Activated CD8-positive, alpha-beta T cell treated with anti-CD3 and anti-CD28 coated beads, Interleukin-2, amount 10 ng/mL, durations not matched to agents 7 days and 5 days (primary cell): ENCODE measurements at regions not wholly inside any gene's neighbourhood (a gene's known extent, or its start where the extent isn't known, plus 50 kb on each side); places are given as distances from the start of the nearest gene placed in this dataset.
A peak's percentile ranks its signal among the peaks of the same experiment; 100 is the strongest.

Source experiments
- ATAC-seq: fragments of 150-1000 bp; cut with Tn5 transposase; one replicate; pipeline ENCODE4 v1.10.0; 2021; ENCODE audit warnings: moderate library complexity
- CTCF ChIA-PET: fragments of 350-600 bp; sonication (Branson Sonifier 250); formaldehyde crosslinking; loops from one replicate; lab custom pipeline; 2021; ENCODE audit warnings: antibody characterized with exemption; lab: Charles Lee
- POLR2A ChIA-PET: fragments of 350-600 bp; sonication (Branson Sonifier 250); formaldehyde crosslinking; loops from one replicate; lab custom pipeline; 2021; ENCODE audit warnings: antibody characterized with exemption; lab: Charles Lee
- DNase-seq: peaks from one replicate; pipeline ENCODE4 v3.0.0-alpha.2; 2020
- H3K27ac Mint-ChIP-seq: one replicate; pipeline ENCODE4 v1.8.0; 2021; ENCODE audit warnings: mild to moderate bottlenecking, mixed read lengths
- H3K27me3 Mint-ChIP-seq: one replicate; pipeline ENCODE4 v1.8.0; 2021; ENCODE audit warnings: low read depth, mixed read lengths
- H3K36me3 Mint-ChIP-seq: one replicate; pipeline ENCODE4 v1.8.0; 2021; ENCODE audit warnings: low read depth, mixed read lengths
- H3K4me1 Mint-ChIP-seq: one replicate; pipeline ENCODE4 v1.8.0; 2021; ENCODE audit warnings: low read depth, mixed read lengths
- H3K4me3 Mint-ChIP-seq: one replicate; pipeline ENCODE4 v1.8.0; 2021; ENCODE audit warnings: mild to moderate bottlenecking, mixed read lengths
- H3K9me3 Mint-ChIP-seq: one replicate; pipeline ENCODE4 v1.8.0; 2022; ENCODE audit warnings: mixed read lengths; ENCODE audit not compliant: insufficient read depth

DNA sequence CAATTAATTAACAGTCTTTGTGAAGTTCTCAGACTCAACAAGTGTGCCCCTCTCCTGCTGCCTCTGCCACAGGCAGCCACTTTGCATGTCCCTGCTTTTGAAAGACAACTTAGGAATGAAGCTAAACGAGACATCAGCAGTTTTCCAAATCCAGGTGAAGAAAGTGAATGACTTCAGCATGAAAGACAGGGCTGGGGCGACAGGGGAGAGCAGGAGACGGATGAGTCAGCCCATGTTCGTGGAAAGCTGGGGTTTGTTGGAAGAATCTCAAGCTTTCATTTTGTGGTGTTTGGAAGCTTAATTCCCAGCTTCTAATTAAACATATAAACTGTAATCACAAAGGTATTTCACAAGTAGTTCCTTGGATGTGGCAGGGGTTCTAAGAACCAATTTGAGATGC lies 207.8 kb upstream of the MAP3K1 start:
- DNase-seq (no peak), ATAC-seq (no peak)
- ChIA-PET POLR2A (interaction anchor here (0.6 kb wide), 1 partner anchor 572 kb away, joined by 3 read pairs; no protein-coding TSS in a partner anchor), CTCF (interaction anchor here (1.2 kb wide), 1 partner anchor 231 kb away, joined by 3 read pairs; no protein-coding TSS in a partner anchor)
- Mint-ChIP-seq H3K9me3 (peaks cover 13% of the 10 kb centered on the region), H3K4me3 (no peak overlapping the region), H3K27me3 (no peaks in the 10 kb centered on the region), H3K36me3 (peaks cover 30% of the 10 kb centered on the region), H3K27ac (peak overlapping the region; percentile 17), H3K4me1 (peaks cover 65% of the 10 kb centered on the region)

DNA sequence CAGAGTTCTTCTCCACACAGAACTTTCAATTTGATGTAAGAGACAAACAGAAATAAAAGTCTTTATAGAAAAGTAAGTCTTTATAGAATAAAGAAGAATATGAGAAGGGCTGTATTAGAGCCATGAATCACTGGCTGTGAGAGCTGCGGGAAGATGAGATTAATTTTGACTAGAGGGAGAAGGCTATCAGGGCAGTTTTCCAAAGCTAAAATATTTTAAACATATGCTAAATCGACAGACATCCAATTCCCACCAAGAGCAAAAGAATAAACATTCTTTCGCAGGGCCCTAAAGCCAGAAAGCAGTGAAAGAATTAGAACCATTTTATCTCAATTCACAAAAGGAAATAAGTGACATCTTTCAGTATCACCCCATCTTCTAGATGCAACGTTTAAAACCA lies 208.3 kb upstream of the MAP3K1 start:
- ATAC-seq, result no peak
- CTCF ChIA-PET, result interaction anchor here (1.2 kb wide), 1 partner anchor 231 kb away, joined by 3 read pairs; no protein-coding TSS in a partner anchor
- peaks cover 65% of the 10 kb centered on the region for H3K4me1 Mint-ChIP-seq

DNA sequence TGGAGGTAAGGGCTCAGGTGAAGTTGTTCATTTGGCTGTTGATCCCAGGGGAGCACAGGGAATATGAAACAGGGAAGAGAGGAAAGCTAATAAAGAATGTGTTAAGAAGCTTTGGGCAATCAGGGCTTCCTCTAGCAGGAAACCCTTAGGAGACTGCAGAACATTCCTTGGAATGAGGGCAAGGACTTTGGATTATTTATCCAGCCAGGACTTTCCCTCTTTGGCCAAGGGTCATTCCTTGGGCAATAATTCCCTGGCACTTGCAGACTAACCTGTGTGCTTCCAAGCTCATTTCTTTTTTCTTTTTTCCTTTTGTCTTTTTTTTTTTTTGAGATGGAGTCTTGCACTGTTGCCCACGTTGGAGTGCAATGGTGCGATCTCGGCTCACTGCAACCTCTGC lies 209.2 kb upstream of the MAP3K1 start:
- DNase-seq (no peak), ATAC-seq (no peak)
- POLR2A ChIA-PET, result no interaction called here
- Mint-ChIP-seq H3K27me3 (no peaks in the 10 kb centered on the region), H3K4me3 (no peak overlapping the region), H3K36me3 (peaks cover 18% of the 10 kb centered on the region), H3K9me3 (peaks cover 4% of the 10 kb centered on the region), H3K4me1 (peaks cover 65% of the 10 kb centered on the region), H3K27ac (no peak overlapping the region)
- CTCF ChIA-PET, result no interaction called here

More for the DNA sequence above, 208.3 kb upstream of the MAP3K1 start:
- Mint-ChIP-seq H3K27ac (no peak overlapping the region), H3K27me3 (no peaks in the 10 kb centered on the region), H3K36me3 (peaks cover 25% of the 10 kb centered on the region), H3K4me3 (no peak overlapping the region), H3K9me3 (peaks cover 13% of the 10 kb centered on the region)
- no peak for DNase-seq
- POLR2A ChIA-PET, result interaction anchor here (0.6 kb wide), 1 partner anchor 572 kb away, joined by 3 read pairs; no protein-coding TSS in a partner anchor

DNA sequence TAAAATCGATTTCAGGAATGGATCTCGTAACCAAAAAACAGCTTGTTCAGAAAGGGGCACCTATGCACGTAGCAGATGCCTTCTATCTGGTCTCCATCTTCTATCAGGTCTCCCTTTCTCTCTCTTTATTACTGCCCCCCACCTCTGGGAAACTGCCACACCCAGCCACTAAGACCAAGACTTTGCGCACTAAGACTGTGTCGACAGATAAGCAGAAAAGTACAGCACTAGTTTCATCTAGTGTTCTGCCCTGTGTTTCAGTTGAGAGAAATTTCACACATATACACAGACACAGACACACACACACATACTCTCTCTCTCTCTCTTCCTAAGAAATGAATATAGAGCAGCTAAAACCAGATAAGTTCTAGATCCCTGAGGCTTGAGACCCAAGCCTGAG lies 210.1 kb upstream of the MAP3K1 start:
- peaks cover 9% of the 10 kb centered on the region for H3K36me3 Mint-ChIP-seq
- H3K4me1 Mint-ChIP-seq, result peaks cover 56% of the 10 kb centered on the region
- ChIA-PET CTCF (interaction anchor here (1.2 kb wide), 1 partner anchor 334 kb away, joined by 3 read pairs; no protein-coding TSS in a partner anchor), POLR2A (interaction anchor here (1.0 kb wide), 1 partner anchor 16 kb away, joined by 3 read pairs; no protein-coding TSS in a partner anchor)
- no peak overlapping the region for H3K27ac Mint-ChIP-seq
- no peaks in the 10 kb centered on the region for H3K27me3 Mint-ChIP-seq
- H3K4me3 Mint-ChIP-seq, result no peak overlapping the region
- no peaks in the 10 kb centered on the region for H3K9me3 Mint-ChIP-seq
- no peak for DNase-seq
- ATAC-seq, result no peak

DNA sequence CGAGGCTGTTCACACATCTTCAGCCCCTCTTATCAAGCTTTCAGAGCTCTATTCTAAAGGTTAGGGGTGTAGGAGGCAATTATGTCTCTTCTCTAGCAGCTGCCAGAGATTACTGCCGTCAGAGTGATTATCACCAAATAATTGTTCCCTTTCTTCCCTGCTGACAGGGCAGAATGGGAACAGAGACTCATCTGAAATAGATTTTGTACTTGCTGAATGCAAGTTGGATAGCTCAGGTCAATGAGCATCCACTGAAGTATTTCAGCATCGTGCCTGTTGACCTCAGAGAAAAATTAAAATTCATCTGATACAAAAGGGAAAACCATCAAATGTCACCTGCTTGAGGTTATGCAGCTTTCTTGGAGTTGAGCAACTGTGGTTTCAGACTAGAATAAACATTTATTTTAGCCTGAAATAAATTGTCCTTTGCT lies 213.7 kb upstream of the MAP3K1 start:
- CTCF ChIA-PET, result no interaction called here
- no peak for DNase-seq
- no peak for ATAC-seq
- Mint-ChIP-seq H3K4me3 (no peak overlapping the region), H3K4me1 (peaks cover 31% of the 10 kb centered on the region), H3K27me3 (peaks cover 3% of the 10 kb centered on the region), H3K9me3 (no peaks in the 10 kb centered on the region), H3K27ac (no peak overlapping the region), H3K36me3 (peaks cover 4% of the 10 kb centered on the region)
- POLR2A ChIA-PET, result interaction anchor here (1.1 kb wide), 1 partner anchor 11 kb away, joined by 3 read pairs; no protein-coding TSS in a partner anchor

DNA sequence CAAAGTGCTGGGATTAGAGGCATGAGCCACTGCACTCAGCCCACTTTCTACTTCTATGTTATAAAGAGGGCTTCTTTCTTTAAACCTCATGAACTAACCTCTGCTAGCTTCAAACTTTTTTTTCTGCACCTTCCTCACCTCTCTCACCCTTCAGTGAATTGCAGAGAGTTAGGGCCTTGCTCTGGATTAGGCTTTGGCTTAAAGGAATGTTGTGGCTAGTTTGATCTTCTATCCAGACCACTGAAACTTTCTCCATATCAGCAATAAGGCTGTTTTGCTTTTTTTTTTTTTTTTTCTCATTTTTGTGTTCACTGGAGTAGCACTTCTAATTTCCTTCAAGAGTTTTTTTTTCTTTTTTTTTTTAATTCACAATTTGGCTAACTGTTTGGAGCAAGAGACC lies 216.4 kb upstream of the MAP3K1 start:
- H3K27ac Mint-ChIP-seq, result no peak overlapping the region
- H3K4me3 Mint-ChIP-seq, result no peak overlapping the region
- ChIA-PET POLR2A (no interaction called here), CTCF (no interaction called here)
- no peak for DNase-seq
- peaks cover 4% of the 10 kb centered on the region for H3K36me3 Mint-ChIP-seq
- no peaks in the 10 kb centered on the region for H3K9me3 Mint-ChIP-seq
- peaks cover 26% of the 10 kb centered on the region for H3K4me1 Mint-ChIP-seq
- peaks cover 7% of the 10 kb centered on the region for H3K27me3 Mint-ChIP-seq
- ATAC-seq, result no peak

DNA sequence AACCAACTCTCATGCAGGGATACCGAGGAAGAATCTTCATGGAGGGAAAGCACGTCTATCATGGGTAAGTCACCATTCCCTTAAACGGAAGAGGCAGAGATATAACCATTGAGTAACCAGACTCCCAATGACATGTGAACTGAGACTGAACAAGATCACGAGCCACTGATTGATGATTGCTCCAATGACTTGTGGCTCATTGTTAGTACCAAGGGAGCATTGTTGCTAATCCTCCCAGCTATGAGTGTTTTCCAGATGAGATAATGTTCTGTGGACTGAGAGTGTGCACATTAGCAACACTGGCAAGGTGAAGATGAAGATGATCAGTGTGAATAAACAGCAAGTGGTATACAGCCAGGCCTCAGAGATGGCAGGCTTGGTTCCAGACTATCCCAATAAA lies 219.2 kb upstream of the MAP3K1 start:
- no peak for DNase-seq
- Mint-ChIP-seq H3K27ac (no peak overlapping the region), H3K9me3 (no peaks in the 10 kb centered on the region), H3K36me3 (peaks cover 1% of the 10 kb centered on the region), H3K4me3 (no peak overlapping the region), H3K4me1 (peaks cover 5% of the 10 kb centered on the region), H3K27me3 (peaks cover 10% of the 10 kb centered on the region)
- ATAC-seq, result no peak
- ChIA-PET CTCF (no interaction called here), POLR2A (no interaction called here)

DNA sequence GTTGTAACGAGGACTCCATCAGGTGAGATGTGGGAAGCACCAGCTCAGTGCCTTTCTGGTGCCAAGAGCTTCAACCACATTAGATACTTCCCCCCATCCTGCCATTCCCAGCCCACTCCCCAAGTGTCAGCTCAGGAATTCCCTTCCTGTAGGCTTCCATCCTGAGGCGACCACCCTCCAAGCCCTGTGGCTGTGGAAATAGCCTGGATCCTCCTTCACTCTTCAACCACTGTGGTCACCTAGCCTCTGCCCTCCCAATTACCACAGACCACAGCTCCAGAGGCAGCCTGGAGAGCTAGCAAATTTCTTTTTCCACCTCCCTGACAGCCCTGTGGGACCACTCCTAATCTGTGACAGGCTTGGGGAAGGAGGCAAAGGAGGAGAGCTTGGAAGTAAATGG lies 219.8 kb upstream of the MAP3K1 start:
- ChIA-PET CTCF (no interaction called here), POLR2A (no interaction called here)
- Mint-ChIP-seq H3K9me3 (no peaks in the 10 kb centered on the region), H3K27me3 (peaks cover 10% of the 10 kb centered on the region), H3K36me3 (peaks cover 1% of the 10 kb centered on the region), H3K4me1 (peaks cover 5% of the 10 kb centered on the region), H3K27ac (no peak overlapping the region), H3K4me3 (no peak overlapping the region)
- ATAC-seq (no peak), DNase-seq (no peak)

DNA sequence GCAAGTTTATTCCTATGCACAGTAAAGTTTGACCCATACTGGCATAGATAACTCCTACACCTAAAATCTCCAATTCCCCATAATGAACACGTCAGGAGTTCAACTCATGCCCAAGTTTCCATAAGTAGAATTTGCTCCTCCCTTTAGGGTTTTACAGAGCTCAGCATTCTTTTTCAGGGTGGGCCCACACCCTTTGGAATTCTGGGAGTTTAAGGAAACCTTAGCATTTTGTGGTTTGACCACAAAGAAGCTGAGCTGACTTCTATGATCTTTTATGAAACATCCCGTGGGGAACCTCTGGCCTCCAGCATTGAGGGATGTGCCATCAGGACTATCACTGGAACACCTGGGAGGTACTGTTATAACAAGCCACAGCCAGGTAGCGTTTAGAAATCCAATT lies 220.6 kb upstream of the MAP3K1 start:
- Mint-ChIP-seq H3K4me1 (peaks cover 9% of the 10 kb centered on the region), H3K4me3 (no peak overlapping the region), H3K36me3 (peaks cover 1% of the 10 kb centered on the region), H3K9me3 (no peaks in the 10 kb centered on the region), H3K27me3 (peaks cover 10% of the 10 kb centered on the region), H3K27ac (no peak overlapping the region)
- CTCF ChIA-PET, result no interaction called here
- DNase-seq (no peak), ATAC-seq (no peak)
- POLR2A ChIA-PET, result no interaction called here

DNA sequence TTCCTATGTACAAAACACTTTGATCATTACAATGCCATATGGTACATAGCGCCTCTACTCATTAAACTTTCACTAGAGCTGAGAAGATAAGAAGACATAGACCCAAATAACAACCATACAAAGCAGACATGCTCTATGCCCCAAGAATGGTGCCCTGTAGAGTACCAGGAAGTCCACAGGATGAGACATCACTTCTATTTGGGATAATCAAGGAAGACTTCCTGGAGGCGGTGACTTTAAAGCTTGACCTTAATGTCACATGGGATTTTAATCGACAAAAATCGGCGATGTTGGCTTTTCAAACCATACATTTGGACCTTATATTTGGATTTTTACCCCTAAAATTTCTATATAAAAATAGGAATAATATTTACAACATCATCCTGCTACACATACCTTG lies 224.3 kb upstream of the MAP3K1 start:
- H3K27ac Mint-ChIP-seq, result no peak overlapping the region
- POLR2A ChIA-PET, result no interaction called here
- no peak overlapping the region for H3K4me3 Mint-ChIP-seq
- H3K36me3 Mint-ChIP-seq, result peaks cover 2% of the 10 kb centered on the region
- no peak for ATAC-seq
- CTCF ChIA-PET, result no interaction called here
- DNase-seq, result no peak
- no peaks in the 10 kb centered on the region for H3K9me3 Mint-ChIP-seq
- peaks cover 38% of the 10 kb centered on the region for H3K4me1 Mint-ChIP-seq
- H3K27me3 Mint-ChIP-seq, result peaks cover 7% of the 10 kb centered on the region

DNA sequence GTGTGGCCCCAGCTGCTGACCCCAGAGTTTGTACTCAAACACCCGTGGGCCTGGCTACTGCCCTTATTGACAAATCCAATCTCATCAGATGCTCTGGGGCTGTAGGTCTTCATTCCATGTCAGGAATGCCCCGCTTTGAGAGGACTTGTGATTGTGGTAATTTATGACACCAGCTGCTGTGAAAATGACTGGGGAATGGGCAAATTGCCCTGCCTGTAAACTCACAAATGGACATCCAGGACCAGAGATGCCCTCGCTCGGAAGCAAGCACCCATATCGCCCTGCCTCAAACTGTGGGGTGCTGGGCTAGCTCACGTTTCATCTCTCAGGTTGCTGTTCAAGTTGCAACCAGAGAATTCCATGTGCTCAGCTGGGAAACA lies 225.9 kb upstream of the MAP3K1 start:
- ATAC-seq (no peak), DNase-seq (no peak)
- H3K27me3 Mint-ChIP-seq, result peaks cover 3% of the 10 kb centered on the region
- H3K9me3 Mint-ChIP-seq, result no peaks in the 10 kb centered on the region
- no peak overlapping the region for H3K4me3 Mint-ChIP-seq
- ChIA-PET POLR2A (interaction anchor here (0.8 to 1.0 kb wide), 2 partner anchors 16 to 23 kb away, joined by 3 read pairs; no protein-coding TSS in a partner anchor), CTCF (interaction anchor here (0.7 kb wide), 1 partner anchor 11 kb away, joined by 3 read pairs; no protein-coding TSS in a partner anchor)
- H3K27ac Mint-ChIP-seq, result peak overlapping the region; percentile 87
- peaks cover 2% of the 10 kb centered on the region for H3K36me3 Mint-ChIP-seq
- peaks cover 38% of the 10 kb centered on the region for H3K4me1 Mint-ChIP-seq

DNA sequence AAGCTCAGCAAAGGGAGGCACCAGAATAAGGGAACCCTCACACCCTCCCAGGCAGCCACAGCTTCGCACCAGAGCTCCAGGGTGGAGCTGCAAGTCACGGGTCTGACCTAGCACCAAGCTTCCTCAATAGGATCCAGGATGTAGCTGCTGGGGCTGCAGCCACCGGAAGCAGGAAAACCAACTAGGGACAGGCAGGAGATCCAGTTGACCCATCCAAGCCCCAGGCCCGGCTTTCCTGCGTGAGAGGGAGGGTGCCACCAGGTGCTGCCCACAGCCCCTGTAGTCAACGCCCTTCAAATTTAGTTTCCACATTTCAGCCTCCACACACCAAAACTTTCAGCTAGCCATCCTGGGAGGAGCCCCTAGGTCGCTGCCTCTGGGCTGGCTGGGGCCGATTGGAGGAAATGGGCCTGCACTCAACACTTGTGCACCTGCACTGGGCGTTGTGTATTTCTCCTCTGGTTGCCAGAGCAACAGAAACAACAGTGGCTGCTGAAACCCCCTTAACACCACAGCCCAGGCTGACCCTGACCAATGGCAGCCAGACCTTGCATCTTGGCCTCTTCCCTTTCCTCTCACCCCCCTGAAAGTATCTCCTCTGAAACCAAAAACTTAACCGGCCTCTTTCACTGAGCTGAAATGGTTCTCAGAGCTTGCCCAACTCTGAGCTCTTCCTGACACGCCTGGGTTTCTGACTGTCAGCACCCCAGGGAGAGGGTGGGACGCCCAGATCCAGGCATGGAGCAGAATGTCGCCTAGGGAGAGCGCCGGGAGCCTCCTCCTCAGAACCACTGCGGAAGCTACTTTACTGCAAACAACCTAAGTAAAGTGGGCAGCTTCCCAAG lies 226.5 kb upstream of the MAP3K1 start:
- no peak overlapping the region for H3K4me3 Mint-ChIP-seq
- ATAC-seq, result peak; percentile 94
- peak overlapping the region; percentile 87 for H3K27ac Mint-ChIP-seq
- POLR2A ChIA-PET, result interaction anchor here (0.6 to 1.0 kb wide), 3 partner anchors 16 to 148 kb away, joined by 3 to 5 read pairs (median 3); no protein-coding TSS in a partner anchor
- CTCF ChIA-PET, result interaction anchor here (0.7 kb wide), 2 partner anchors 12 to 82 kb away, joined by 3 read pairs; no protein-coding TSS in a partner anchor
- H3K27me3 Mint-ChIP-seq, result peaks cover 2% of the 10 kb centered on the region
- no peaks in the 10 kb centered on the region for H3K9me3 Mint-ChIP-seq
- DNase-seq, result peak; percentile 76
- peaks cover 38% of the 10 kb centered on the region for H3K4me1 Mint-ChIP-seq
- H3K36me3 Mint-ChIP-seq, result peaks cover 2% of the 10 kb centered on the region
